ENCODE measurements at regions not wholly inside any gene's neighbourhood (a gene's known extent, or its start where the extent isn't known, plus 50 kb on each side); places are given as distances from the start of the nearest gene placed in this dataset.

GRCh38 chr14:71196921-71197320 is 289.7 kb downstream of the PCNX1 start:
- TF ChIP-seq KAT7 (CRISPR knock-in tag; IDR thresholded peaks at IDR 0.05; ENCODE audit: borderline replicate concordance), result no peak
- no peak for TF ChIP-seq MAX (CRISPR knock-in tag; IDR thresholded peaks at IDR 0.05)

Measured in WTC11 (cell line).